Jurkat, Clone E6-1 (cell line): ENCODE measurements at regions not wholly inside any gene's neighbourhood (a gene's known extent, or its start where the extent isn't known, plus 50 kb on each side); places are given as distances from the start of the nearest gene placed in this dataset.
"Not testable (repeated sequence)": the region's sequence is repeated elsewhere in the genome, so short reads cannot be mapped to it uniquely, and the experiment has no call there.

Experiments used
- DNase-seq: peaks from one replicate; pipeline ENCODE4 v3.0.0-alpha.2; 2011; ENCODE audit warnings: low read depth, low spot score
- H3K4me3 ChIP-seq: 2 replicates; pipeline ENCODE4 v1.5.1; 2011; ENCODE audit warnings: mild to moderate bottlenecking, low read length, control low read depth, moderate library complexity

GRCh38 chr15:26146202-26146601 is 283.1 kb upstream of the ATP10A start:
- no peak for DNase-seq
- H3K4me3 ChIP-seq, result no peak overlapping the region

- DNase-seq, result no peak
Observed at GRCh38 chr15:26145796-26146195, 282.7 kb upstream of the ATP10A start.

GRCh38 chr15:26144836-26145235 is 281.7 kb upstream of the ATP10A start:
- no peak overlapping the region for H3K4me3 ChIP-seq
- no peak for DNase-seq

More at GRCh38 chr15:26145796-26146195, 282.7 kb upstream of the ATP10A start:
- H3K4me3 ChIP-seq, result no peak overlapping the region

GRCh38 chr15:26143221-26143620 is 280.1 kb upstream of the ATP10A start:
- H3K4me3 ChIP-seq, result no peak overlapping the region
- no peak for DNase-seq

- no peak for DNase-seq
- H3K4me3 ChIP-seq, result no peak overlapping the region
Observed at GRCh38 chr15:26134812-26135211, 271.7 kb upstream of the ATP10A start.

- DNase-seq, result no peak
- H3K4me3 ChIP-seq, result no peak overlapping the region
Observed at GRCh38 chr15:26134152-26134551, 271.0 kb upstream of the ATP10A start.

GRCh38 chr15:26132811-26133210 is 269.7 kb upstream of the ATP10A start:
- H3K4me3 ChIP-seq, result no peak overlapping the region
- DNase-seq, result no peak

GRCh38 chr15:26129852-26130251 is 266.7 kb upstream of the ATP10A start:
- DNase-seq, result no peak
- H3K4me3 ChIP-seq, result no peak overlapping the region

- DNase-seq, result no peak
- no peak overlapping the region for H3K4me3 ChIP-seq
Observed at GRCh38 chr15:26128611-26129140, 265.5 kb upstream of the ATP10A start.

GRCh38 chr15:26126819-26127387 is 263.8 kb upstream of the ATP10A start:
- no peak overlapping the region for H3K4me3 ChIP-seq
- no peak for DNase-seq

- DNase-seq, result no peak
- no peak overlapping the region for H3K4me3 ChIP-seq
Observed at GRCh38 chr15:26126070-26126469, 262.9 kb upstream of the ATP10A start.

- H3K4me3 ChIP-seq, result no peak overlapping the region
- no peak for DNase-seq
Observed at GRCh38 chr15:26125664-26126063, 262.5 kb upstream of the ATP10A start.

GRCh38 chr15:26119322-26119721 is 256.2 kb upstream of the ATP10A start:
- DNase-seq, result no peak
- no peak overlapping the region for H3K4me3 ChIP-seq

- DNase-seq, result no peak
- no peak overlapping the region for H3K4me3 ChIP-seq
Observed at GRCh38 chr15:26115229-26115943, 252.3 kb upstream of the ATP10A start.

GRCh38 chr15:26114128-26114527 is 251.0 kb upstream of the ATP10A start:
- not testable (repeated sequence) for H3K4me3 ChIP-seq, DNase-seq

GRCh38 chr15:26113296-26113695 is 250.2 kb upstream of the ATP10A start:
- DNase-seq, result no peak
- no peak overlapping the region for H3K4me3 ChIP-seq

GRCh38 chr15:26109203-26109602 is 246.1 kb upstream of the ATP10A start:
- no peak overlapping the region for H3K4me3 ChIP-seq
- no peak for DNase-seq

- no peak for DNase-seq
- no peak overlapping the region for H3K4me3 ChIP-seq
Observed at GRCh38 chr15:26106556-26106955, 243.4 kb upstream of the ATP10A start.

GRCh38 chr15:26103002-26103404 is 239.9 kb upstream of the ATP10A start:
- no peak for DNase-seq
- no peak overlapping the region for H3K4me3 ChIP-seq

- no peak overlapping the region for H3K4me3 ChIP-seq
- DNase-seq, result no peak
Observed at GRCh38 chr15:26102365-26102764, 239.2 kb upstream of the ATP10A start.

GRCh38 chr15:26101443-26101842 is 238.3 kb upstream of the ATP10A start:
- DNase-seq, result no peak
- no peak overlapping the region for H3K4me3 ChIP-seq
